ENCODE measurements at regions not wholly inside any gene's neighbourhood (a gene's known extent, or its start where the extent isn't known, plus 50 kb on each side); places are given as distances from the start of the nearest gene placed in this dataset.

- DNase-seq (ENCODE audit: low read depth) = no peak
Measured at GRCh38 chr2:105570757-105571156, 171.9 kb upstream of the FHL2 start.

GRCh38 chr2:105570326-105570725 lies 171.5 kb upstream of the FHL2 start:
- DNase-seq (ENCODE audit: low read depth) = no peak

GRCh38 chr2:105569606-105570005 lies 170.8 kb upstream of the FHL2 start:
- no peak for DNase-seq (ENCODE audit: low read depth)

GRCh38 chr2:105567996-105568494 lies 169.2 kb upstream of the FHL2 start:
- DNase-seq (ENCODE audit: low read depth) = no peak

GRCh38 chr2:105563000-105563719 lies 164.3 kb upstream of the FHL2 start:
- DNase-seq (ENCODE audit: low read depth) = no peak

GRCh38 chr2:105561401-105561800 lies 162.6 kb upstream of the FHL2 start:
- no peak for DNase-seq (ENCODE audit: low read depth)

GRCh38 chr2:105560157-105560556 lies 161.3 kb upstream of the FHL2 start:
- DNase-seq (ENCODE audit: low read depth) = no peak

- no peak for DNase-seq (ENCODE audit: low read depth)
Measured at GRCh38 chr2:105557021-105557920, 158.4 kb upstream of the FHL2 start.

- no peak for DNase-seq (ENCODE audit: low read depth)
Measured at GRCh38 chr2:105556366-105556765, 157.5 kb upstream of the FHL2 start.

- DNase-seq (ENCODE audit: low read depth) = no peak
Measured at GRCh38 chr2:105554235-105554634, 155.4 kb upstream of the FHL2 start.

GRCh38 chr2:105553538-105554196 lies 154.8 kb upstream of the FHL2 start:
- DNase-seq (ENCODE audit: low read depth) = no peak

GRCh38 chr2:105546628-105546974 lies 147.8 kb upstream of the FHL2 start:
- no peak for DNase-seq (ENCODE audit: low read depth)

- peak; percentile 37 for DNase-seq (ENCODE audit: low read depth)
Measured at GRCh38 chr2:105545730-105546627, 147.1 kb upstream of the FHL2 start.

GRCh38 chr2:105544591-105545377 lies 145.9 kb upstream of the FHL2 start:
- no peak for DNase-seq (ENCODE audit: low read depth)

GRCh38 chr2:105541189-105542050 lies 142.6 kb upstream of the FHL2 start:
- no peak for DNase-seq (ENCODE audit: low read depth)

GRCh38 chr2:105540642-105541041 lies 141.8 kb upstream of the FHL2 start:
- no peak for DNase-seq (ENCODE audit: low read depth)

GRCh38 chr2:105539331-105539730 lies 140.5 kb upstream of the FHL2 start:
- DNase-seq (ENCODE audit: low read depth) = no peak

- no peak for DNase-seq (ENCODE audit: low read depth)
Measured at GRCh38 chr2:105538840-105539239, 140.0 kb upstream of the FHL2 start.

GRCh38 chr2:105537920-105538319 lies 139.1 kb upstream of the FHL2 start:
- no peak for DNase-seq (ENCODE audit: low read depth)

GRCh38 chr2:105537466-105537865 lies 138.6 kb upstream of the FHL2 start:
- DNase-seq (ENCODE audit: low read depth) = no peak
